GM12878 (cell line): ENCODE measurements at regions not wholly inside any gene's neighbourhood (a gene's known extent, or its start where the extent isn't known, plus 50 kb on each side); places are given as distances from the start of the nearest gene placed in this dataset.

Experiments
- ATF2 ChIP-seq: IDR thresholded peaks from 2 replicates; pipeline ENCODE4 v1.6.1; 2012; ENCODE audit warnings: low read length, inconsistent platforms
- BCLAF1 ChIP-seq: fragments of 450-650 bp; IDR thresholded peaks from 2 replicates; pipeline ENCODE4 v1.6.1; 2017; ENCODE audit warnings: antibody characterized with exemption, mild to moderate bottlenecking, moderate library complexity
- CHD4 ChIP-seq: fragments of 200-600 bp; sonication (generic); IDR thresholded peaks from 2 replicates; pipeline ENCODE4 v1.6.1; 2016; ENCODE audit warnings: mild to moderate bottlenecking
- CTCF ChIP-seq, 3 experiments: IDR thresholded peaks in 2 of 3; conservative IDR thresholded peaks in 1 of 3; 2 replicates each; pipeline ENCODE4 v1.5.1; 2011; ENCODE audit warnings: low read depth in 3 of 3, low read length in 3 of 3, mild to moderate bottlenecking in 3 of 3, control low read depth in 2 of 3, moderate library complexity in 2 of 3, inconsistent platforms in 1 of 3, mixed read lengths in 1 of 3; ENCODE audit not compliant: control insufficient read depth in 2 of 3, insufficient read depth in 1 of 3; ENCODE audit errors: extremely low read depth in 1 of 3
- CUX1 ChIP-seq: IDR thresholded peaks from 2 replicates; pipeline ENCODE4 v1.6.1; 2012; ENCODE audit warnings: improper control_type of control experiment, low read depth, low read length; ENCODE audit not compliant: insufficient replicate concordance
- E4F1 ChIP-seq: fragments of 450-650 bp; IDR thresholded peaks from 2 replicates; pipeline ENCODE4 v1.6.1; 2018; ENCODE audit warnings: borderline replicate concordance, mild to moderate bottlenecking; ENCODE audit not compliant: partially characterized antibody
- IKZF1 ChIP-seq: fragments of 450-650 bp; conservative IDR thresholded peaks from 2 replicates; pipeline ENCODE4 v1.6.1; 2017; ENCODE audit warnings: antibody characterized with exemption, mild to moderate bottlenecking
- RAD21 ChIP-seq: IDR thresholded peaks from 2 replicates; pipeline ENCODE4 v1.6.1; 2011; ENCODE audit warnings: mild to moderate bottlenecking, low read depth, low read length, moderate library complexity; ENCODE audit not compliant: insufficient read depth
- RFX5 ChIP-seq: IDR thresholded peaks from 2 replicates; pipeline ENCODE4 v1.6.1; 2011; ENCODE audit warnings: low read depth, low read length, improper control_type of control experiment
- SKIL ChIP-seq: fragments of 450-650 bp; IDR thresholded peaks from 2 replicates; pipeline ENCODE4 v1.6.1; 2017; ENCODE audit warnings: mild to moderate bottlenecking, low read depth, inconsistent platforms; ENCODE audit not compliant: poor library complexity, severe bottlenecking
- SMC3 ChIP-seq: IDR thresholded peaks from 2 replicates; pipeline ENCODE4 v1.6.1; 2011; ENCODE audit warnings: low read length, improper control_type of control experiment, borderline replicate concordance
- SRF ChIP-seq, 2 experiments: IDR thresholded peaks; 2 replicates each; pipeline ENCODE4 v1.6.1; 2011; ENCODE audit warnings: low read depth in 2 of 2, low read length in 2 of 2, mild to moderate bottlenecking in 1 of 2, moderate library complexity in 1 of 2

- TF ChIP-seq BCLAF1: no peak
- TF ChIP-seq SMC3: peak; percentile 56; the same call in 1 of the 2 replicates
- peak; percentile 46 to 71 (median 63); a peak in 5 of 6 replicates for TF ChIP-seq CTCF (IDR thresholded peaks at IDR 0.05 in 2 of 3, conservative IDR thresholded peaks at IDR 0.05 in 1 of 3; ENCODE audit: control insufficient read depth in 2 of 3, extremely low read depth in 1 of 3, insufficient read depth in 1 of 3, low read depth in 3 of 3, low read length in 3 of 3)
- TF ChIP-seq ATF2: no peak
- TF ChIP-seq SRF (IDR thresholded peaks at IDR 0.05; ENCODE audit: low read depth in 2 of 2, low read length in 2 of 2): no peak
- no peak for TF ChIP-seq E4F1
- TF ChIP-seq IKZF1: no peak
- TF ChIP-seq RFX5: no peak
- TF ChIP-seq SKIL: no peak
- no peak for TF ChIP-seq CUX1
- peak; percentile 49 for TF ChIP-seq RAD21
- TF ChIP-seq CHD4: no peak
These were observed 128.4 kb upstream of the TRPM3 start (continued) for GRCh38 chr9:71249729-71250317.
